ENCODE measurements at regions not wholly inside any gene's neighbourhood (a gene's known extent, or its start where the extent isn't known, plus 50 kb on each side); places are given as distances from the start of the nearest gene placed in this dataset.

GRCh38 chr10:124160943-124161582 lies 67.7 kb upstream of the CHST15 start:
- TF ChIP-seq CTCF (IDR thresholded peaks at IDR 0.05) (no peak), POLR2A (IDR thresholded peaks at IDR 0.05) (no peak)
- DNase-seq, result peak in 1 of 3 donors; percentile 30

GRCh38 chr10:124160176-124160575 lies 66.8 kb upstream of the CHST15 start:
- H3K27me3 ChIP-seq, result no peaks in the 10 kb centered on the region
- TF ChIP-seq CTCF (IDR thresholded peaks at IDR 0.05) (no peak), POLR2A (IDR thresholded peaks at IDR 0.05) (no peak)
- no peaks in the 10 kb centered on the region for H3K36me3 ChIP-seq
- H3K4me1 ChIP-seq, result peaks cover 0 to 17% (median 2%) of the 10 kb centered on the region in 4 donors
- no peaks in the 10 kb centered on the region for H3K9me3 ChIP-seq
- no peak overlapping the region for H3K4me3 ChIP-seq
- peak in 1 of 3 donors; percentile 27 for DNase-seq
- no peak overlapping the region for H3K27ac ChIP-seq

More at GRCh38 chr10:124160943-124161582, 67.7 kb upstream of the CHST15 start:
- Histone ChIP-seq H3K27ac (no peak overlapping the region), H3K36me3 (no peaks in the 10 kb centered on the region), H3K27me3 (no peaks in the 10 kb centered on the region), H3K4me1 (peaks cover 0 to 11% (median 2%) of the 10 kb centered on the region in 4 donors), H3K4me3 (no peak overlapping the region), H3K9me3 (no peaks in the 10 kb centered on the region)

- Histone ChIP-seq H3K36me3 (no peaks in the 10 kb centered on the region), H3K27ac (no peak overlapping the region), H3K27me3 (no peaks in the 10 kb centered on the region), H3K9me3 (no peaks in the 10 kb centered on the region), H3K4me3 (no peak overlapping the region), H3K4me1 (peaks cover 0 to 17% (median 2%) of the 10 kb centered on the region in 4 donors)
- peak in 1 of 3 donors; percentile 31 for DNase-seq
- TF ChIP-seq POLR2A (IDR thresholded peaks at IDR 0.05), result no peak
- TF ChIP-seq CTCF (IDR thresholded peaks at IDR 0.05), result no peak
Measured at GRCh38 chr10:124159153-124159552, 65.8 kb upstream of the CHST15 start.

- H3K36me3 ChIP-seq, result no peaks in the 10 kb centered on the region
- DNase-seq, result peak in 1 of 3 donors; percentile 40
- H3K4me1 ChIP-seq, result peaks cover 0 to 18% (median 2%) of the 10 kb centered on the region in 4 donors
- H3K27me3 ChIP-seq, result no peaks in the 10 kb centered on the region
- no peaks in the 10 kb centered on the region for H3K9me3 ChIP-seq
- H3K27ac ChIP-seq, result no peak overlapping the region
- no peak for TF ChIP-seq CTCF (IDR thresholded peaks at IDR 0.05)
- no peak for TF ChIP-seq POLR2A (IDR thresholded peaks at IDR 0.05)
- no peak overlapping the region for H3K4me3 ChIP-seq
Measured at GRCh38 chr10:124158592-124158991, 65.2 kb upstream of the CHST15 start.

- H3K4me1 ChIP-seq, result peaks cover 0 to 31% (median 13%) of the 10 kb centered on the region in 4 donors
- no peaks in the 10 kb centered on the region for H3K36me3 ChIP-seq
- H3K9me3 ChIP-seq, result no peaks in the 10 kb centered on the region
- no peak overlapping the region for H3K27ac ChIP-seq
- TF ChIP-seq CTCF (IDR thresholded peaks at IDR 0.05), result no peak
- no peak for TF ChIP-seq POLR2A (IDR thresholded peaks at IDR 0.05)
- peak in 1 of 3 donors; percentile 31 for DNase-seq
- H3K4me3 ChIP-seq, result no peak overlapping the region
- no peaks in the 10 kb centered on the region for H3K27me3 ChIP-seq
Measured at GRCh38 chr10:124157271-124157681, 63.9 kb upstream of the CHST15 start.

Data from Peyer's patch (tissue), 4 donors.